Astrocyte of the hippocampus (primary cell): ENCODE measurements at regions not wholly inside any gene's neighbourhood (a gene's known extent, or its start where the extent isn't known, plus 50 kb on each side); places are given as distances from the start of the nearest gene placed in this dataset.
"Not testable (repeated sequence)": the region's sequence is repeated elsewhere in the genome, so short reads cannot be mapped to it uniquely, and the experiment has no call there.

Experiments used
- DNase-seq: peaks from one replicate; pipeline ENCODE4 v3.0.0; 2011; ENCODE audit warnings: low read depth, low spot score

DNA sequence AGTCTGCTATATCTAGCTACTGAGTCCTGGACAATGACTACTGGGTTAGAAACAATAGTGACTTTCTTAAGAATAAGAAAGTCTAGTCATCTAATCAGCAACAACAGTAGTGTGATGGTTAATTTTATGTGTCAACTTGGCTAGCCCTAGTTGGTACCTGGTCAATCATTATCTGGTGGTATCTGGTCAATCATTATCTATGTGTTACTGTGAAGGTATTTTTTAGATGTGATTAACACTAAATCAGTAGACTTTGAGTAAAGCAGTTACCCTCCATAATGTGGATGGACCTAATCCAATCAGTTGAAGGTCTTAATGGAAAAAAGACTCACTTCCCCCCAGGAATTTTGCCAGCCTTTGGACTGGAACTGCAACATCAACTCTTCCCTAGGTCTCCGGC is 312.6 kb downstream of the SIPA1L2 start:
- no peak for DNase-seq

DNA sequence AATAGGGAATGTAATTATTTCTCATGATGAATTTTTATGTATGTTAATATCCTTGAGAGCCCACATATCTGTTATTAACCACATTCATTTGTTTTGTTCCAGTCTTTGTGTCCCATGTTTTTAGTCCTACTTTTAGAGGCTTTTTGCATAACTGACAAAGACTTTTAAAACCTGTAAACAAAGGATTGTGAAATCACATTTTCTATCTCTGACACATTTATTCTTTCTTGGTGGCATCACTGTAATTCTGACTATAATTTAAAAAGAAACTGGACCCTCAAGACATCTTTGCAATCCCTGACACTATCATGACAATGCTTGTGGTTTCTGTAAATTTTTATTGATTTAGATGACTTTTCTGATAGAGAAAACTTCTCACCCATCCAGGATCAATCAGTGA is 313.1 kb downstream of the SIPA1L2 start:
- no peak for DNase-seq

DNA sequence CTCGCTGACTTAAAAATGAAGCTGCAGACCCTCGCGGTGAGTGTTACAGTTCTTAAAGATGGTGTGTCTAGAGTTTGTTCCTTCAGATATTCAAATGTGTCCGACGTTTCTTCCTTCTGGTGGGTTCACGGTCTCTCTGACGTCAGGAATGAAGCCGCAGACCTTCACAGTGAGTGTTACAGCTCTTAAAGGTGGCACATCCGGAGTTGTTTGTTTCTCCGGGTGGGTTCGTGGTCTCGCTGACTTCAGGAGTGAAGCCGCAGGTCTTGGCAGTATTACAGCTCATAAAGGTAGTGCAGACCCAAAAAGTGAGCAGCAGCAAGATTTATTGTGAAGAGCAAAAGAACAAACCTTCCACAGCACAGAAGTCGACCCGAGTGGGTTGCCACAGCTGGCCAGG is 316.1 kb downstream of the SIPA1L2 start:
- not testable (repeated sequence) for DNase-seq

DNA sequence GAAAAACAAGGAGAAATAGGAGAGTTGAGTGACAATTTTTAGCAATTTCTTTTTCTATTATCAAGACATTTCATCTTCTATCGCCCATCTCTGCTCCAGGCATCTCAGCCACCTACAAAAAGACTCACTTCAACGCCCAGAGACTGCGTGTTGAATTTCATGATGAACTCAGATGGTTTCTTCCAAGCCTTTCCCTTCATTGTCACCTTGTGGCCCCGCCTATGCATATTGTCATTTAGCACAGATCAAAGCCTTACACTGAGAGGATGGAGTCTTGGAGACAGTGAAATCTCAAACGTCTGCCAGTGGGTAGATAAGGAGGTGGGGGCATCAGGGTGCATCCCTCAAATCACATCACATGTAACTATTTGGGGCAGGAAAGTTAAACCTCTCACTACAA is 319.4 kb downstream of the SIPA1L2 start:
- DNase-seq = no peak

DNA sequence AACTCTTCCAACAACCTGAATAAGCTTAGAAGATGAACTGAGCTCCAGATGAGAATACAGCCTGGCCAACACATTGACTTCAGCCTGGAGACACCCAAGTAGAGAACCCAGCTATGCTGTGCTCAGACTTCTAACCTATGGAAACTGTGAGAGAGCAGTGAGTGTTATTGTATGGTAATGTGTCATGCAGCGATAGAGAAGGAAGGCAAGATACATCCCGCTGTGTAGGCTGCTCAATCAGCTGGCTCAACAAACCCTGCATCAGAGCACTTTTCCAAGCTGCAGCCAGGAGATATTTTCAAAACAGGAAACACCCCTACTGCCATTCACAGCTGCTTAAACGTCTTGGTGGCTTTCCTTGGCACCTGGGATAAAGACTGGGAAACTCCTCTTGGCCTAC is 321.3 kb downstream of the SIPA1L2 start:
- DNase-seq = no peak

DNA sequence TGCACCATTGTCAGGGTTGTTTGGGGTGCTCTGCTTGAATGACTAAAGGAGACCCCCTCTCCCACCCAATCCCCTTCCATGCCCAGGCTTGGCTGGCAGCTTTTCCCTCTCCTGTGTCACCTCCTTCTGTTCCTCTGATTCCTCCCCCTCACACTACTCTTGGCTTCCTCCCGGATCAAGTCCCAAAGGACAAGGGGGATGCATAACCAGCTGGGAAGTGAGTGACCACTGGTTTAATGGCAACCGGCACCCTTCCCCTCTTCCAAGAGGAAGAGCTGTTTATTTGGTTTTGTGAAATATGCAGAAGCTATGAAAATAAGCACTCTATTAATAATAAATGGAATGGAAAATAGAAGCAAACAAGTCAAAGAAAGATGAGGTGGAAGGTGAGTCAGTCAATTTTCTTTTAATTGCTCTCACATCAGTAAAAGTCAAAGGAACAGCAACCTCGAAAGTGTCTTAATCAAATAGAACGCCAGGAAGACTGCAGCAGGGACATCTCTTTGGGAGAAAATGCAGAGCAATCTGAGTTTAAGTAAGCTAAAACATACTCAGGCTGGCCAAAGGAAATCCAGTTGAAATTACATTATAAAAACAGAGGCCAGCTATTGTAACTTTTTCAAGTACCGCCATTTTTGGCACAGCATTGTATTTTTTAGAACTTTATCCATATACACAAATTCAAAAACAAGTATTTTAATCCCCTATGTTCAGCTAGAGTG is 322.5 kb downstream of the SIPA1L2 start:
- no peak for DNase-seq

DNA sequence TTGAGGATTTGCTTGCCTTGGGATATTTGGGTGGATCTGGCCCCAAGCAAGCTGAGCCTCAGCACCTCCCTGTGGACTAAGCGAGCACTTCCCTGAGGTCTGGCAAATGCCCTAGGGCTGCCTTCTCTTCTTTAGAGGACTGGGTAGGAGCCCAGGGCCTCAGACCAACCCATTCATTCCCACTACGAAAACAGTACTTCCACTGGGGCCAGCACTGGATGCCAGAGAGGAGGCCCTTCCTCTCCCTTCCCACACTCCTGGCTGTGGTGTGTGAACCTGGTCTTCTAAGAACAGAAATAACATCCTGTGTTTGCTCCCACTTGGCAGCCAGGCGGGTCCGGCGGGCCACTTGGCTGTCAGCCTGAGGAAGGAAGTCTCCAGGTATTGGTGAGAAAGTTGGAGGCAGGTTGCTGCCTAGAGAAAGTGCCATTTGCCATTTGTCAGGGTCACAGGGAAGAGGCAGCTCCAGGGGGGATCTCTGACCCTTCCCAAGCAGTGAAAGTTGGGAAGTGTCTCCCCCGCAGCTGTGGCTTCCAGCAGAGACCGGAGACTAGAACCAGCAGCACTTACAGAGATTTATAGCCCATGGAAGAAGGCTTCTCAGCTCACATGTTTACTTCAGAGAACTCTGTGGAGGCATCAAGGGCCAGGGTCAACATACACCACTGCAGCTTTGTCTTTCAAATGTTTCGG is 323.5 kb downstream of the SIPA1L2 start:
- DNase-seq = peak; percentile 17

DNA sequence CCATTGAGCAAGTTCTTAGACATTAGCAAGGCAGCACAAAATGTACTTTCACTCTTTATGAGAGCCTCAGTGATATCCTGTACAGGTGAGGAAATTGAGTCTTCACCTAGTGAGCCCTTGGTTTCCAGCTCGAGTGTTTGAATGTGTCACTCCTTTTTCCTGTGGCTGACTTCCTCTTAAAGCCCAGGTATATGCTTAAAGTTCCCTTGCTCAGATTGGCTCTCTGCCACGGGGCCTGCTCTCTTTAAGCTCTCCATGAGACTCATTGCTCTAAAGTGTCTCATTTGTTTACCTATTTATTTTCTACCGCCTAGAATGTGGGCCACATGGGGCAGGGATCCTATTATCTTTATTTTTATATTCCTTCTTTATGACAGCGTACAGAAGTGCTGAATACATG is 324.9 kb downstream of the SIPA1L2 start:
- no peak for DNase-seq

DNA sequence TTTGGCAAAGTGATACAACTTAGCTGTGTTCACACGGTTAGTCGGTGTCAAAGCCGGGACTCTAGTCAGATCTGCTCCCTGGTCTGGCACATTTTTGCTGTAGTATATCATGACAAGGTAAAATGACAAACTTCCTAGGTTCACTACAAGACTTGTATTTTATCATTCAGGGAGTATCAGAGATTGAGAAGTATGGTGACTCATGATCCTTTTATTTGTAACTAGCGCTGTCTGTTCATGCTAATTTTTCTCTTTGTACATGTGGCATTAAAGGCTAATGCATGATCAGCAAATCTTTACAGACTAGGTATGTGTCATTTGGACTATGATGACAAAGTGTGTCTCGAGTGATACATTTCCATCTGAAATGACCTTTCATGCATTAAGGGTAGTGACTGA is 326.7 kb downstream of the SIPA1L2 start:
- DNase-seq = no peak

DNA sequence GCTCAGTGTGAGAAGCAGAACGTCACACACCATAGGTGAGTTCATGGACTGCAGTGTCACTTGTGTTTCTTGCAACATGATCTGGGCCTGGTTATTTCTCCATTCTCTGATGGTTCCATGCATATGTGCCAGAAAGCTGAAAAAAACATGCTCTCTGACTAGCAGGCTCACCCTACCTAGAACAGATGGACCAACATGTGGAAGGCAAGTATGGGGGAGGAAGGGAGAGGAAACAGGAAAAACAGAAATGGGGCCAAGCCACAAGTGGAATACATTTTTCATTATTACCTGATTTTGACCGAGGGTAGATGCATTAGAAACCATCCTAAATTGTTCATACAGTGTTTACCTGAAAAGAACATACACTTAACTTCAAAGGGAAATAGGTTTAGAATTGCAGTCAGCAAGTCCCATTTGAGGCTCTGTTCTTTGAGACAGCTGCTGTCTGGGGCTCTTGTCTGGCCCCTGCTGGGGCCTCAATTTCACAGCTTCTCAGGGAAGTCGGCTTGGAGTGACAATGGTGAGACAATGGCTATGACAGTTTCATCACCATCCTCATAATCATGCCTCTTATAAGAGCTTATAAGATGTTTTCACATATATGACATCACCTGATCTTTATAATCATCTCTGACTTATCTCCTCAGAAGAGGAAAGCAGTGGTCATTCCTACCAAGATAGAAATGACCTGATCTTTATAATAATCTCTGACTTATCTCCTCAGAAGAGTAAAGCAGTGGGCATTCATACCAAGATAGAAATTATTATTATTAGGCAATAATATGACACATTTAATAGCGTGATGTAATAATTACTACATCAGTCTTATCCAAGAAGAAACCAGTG is 327.3 kb downstream of the SIPA1L2 start:
- DNase-seq = no peak

DNA sequence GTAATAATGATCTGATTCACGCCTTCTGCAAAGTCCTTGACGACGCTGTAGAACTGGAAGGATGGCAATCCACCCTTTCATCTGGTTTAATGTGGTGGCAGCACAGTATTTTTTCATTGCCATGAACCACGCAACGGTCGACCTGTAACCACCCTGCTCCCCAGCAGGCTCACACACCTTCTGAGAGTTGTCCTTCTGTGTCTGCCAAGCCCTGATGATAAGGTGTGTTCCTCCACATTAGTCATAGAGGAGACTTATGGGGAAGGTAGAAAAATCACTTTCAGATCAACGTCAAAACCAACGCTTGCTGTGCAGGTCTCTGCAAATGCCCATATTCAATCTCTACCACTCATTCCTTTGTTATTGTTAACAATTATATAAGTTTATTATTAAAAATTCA is 328.7 kb downstream of the SIPA1L2 start:
- DNase-seq = no peak

DNA sequence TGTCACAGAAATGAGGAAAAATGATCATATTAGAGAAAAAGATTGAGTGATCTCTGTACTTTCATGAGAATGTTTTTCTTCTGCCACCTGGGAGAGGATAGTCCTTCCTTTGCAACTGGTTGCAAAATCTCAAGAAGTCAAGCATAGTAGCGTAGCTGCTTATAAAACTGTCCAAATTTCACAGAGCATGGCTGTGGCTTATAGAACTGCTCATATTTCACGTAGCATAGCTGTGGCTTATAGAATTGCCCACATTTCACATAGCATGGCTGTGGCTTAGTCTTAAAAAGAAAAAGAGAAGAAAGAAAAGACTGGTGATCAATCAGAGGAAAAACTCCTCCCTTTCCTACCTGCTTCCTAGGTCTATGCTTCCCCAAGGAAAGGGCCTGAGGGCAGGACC is 329.5 kb downstream of the SIPA1L2 start:
- no peak for DNase-seq

DNA sequence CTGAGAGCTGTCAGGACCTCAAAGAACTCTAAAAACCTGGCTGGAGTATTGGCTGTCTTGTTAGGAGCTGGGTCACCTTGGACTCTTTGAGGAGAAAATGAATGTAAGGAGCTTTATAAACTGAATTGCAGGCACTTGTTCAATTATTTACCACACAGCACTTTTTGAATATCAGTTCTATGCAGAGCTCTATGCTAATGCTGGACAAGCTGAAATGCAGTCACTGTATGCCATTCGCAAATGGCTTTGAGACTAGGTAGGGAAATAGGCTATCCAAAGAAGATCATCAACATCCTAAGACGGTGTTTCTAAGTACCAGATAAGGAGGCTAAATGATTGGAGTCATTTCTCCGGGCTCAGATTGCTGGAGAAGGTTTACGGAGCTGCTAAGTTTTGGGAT is 333.5 kb downstream of the SIPA1L2 start:
- no peak for DNase-seq

DNA sequence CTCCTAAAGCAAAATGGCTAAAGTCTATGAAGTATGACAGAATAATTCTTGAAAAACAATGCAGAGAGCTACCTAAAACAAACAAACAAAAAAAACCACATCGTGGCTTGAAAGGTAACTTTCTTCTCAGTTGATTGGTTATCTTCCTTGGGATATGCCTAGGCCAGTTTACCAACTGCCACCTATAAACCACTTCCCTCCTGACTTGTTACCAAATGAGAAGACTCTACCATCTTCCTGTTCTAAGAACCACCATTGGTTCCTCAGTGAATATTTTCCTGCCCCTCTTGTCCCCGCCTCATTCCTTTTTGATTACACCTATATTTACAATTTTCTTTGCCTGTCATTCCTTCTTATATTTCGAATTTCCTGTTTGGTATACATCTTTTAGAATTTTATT is 336.6 kb downstream of the SIPA1L2 start:
- no peak for DNase-seq

DNA sequence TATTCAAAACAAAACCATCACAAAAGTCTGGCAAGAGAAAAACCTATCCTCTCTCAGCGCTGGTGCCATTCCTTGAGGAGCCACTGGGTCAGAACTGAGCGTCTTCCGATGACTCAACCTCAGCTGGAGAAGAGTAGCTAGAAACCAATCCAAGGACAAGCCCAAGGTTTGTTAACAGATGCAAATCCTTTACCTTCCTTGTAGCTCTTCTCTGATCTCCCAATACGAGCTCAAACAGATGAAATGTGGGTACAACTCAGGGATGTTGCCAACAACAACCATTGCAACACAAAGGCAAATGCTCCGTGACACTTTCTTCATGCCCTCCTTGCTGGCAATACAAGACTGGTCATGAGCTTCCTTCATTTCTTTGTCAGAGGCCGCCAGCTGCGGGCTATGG is 337.1 kb downstream of the SIPA1L2 start:
- DNase-seq = no peak

DNA sequence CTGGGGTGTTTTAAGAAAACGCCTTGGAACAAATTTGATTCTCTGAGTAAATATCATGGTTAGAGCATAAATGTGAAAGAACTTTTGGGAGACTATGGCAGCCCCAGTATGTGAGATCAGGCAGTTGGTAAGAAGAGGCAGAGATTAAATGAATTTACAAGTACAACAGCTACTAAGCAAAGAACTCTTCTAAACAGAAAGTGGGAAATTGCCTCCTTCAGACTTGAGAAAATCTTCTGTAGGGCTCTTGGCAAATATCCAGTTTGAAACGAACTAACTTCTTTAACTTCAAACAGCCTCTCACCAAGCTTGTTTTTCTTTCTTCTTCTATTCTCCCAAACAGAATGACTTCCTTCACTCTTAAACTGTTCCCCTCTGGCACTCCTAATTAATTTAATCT is 337.7 kb downstream of the SIPA1L2 start:
- DNase-seq = peak; percentile 27

DNA sequence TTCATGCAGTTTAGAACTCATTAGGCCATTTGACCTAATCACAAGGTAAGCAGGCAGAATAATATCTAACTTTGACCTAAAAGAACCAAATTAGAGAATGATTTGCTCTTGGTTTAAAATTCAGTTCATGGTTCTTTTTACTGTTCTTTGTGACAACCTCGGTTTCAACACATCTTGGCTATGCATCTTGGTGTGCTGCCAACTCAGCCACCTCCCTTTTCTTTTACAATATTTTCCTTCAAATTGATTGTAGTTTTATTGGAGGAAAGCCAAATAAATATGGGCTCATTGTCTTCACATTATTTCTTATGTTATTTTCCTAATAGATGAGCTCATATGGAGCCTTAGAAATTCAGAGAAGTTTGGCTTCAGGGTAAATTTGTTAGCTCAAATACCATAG is 338.3 kb downstream of the SIPA1L2 start:
- no peak for DNase-seq

DNA sequence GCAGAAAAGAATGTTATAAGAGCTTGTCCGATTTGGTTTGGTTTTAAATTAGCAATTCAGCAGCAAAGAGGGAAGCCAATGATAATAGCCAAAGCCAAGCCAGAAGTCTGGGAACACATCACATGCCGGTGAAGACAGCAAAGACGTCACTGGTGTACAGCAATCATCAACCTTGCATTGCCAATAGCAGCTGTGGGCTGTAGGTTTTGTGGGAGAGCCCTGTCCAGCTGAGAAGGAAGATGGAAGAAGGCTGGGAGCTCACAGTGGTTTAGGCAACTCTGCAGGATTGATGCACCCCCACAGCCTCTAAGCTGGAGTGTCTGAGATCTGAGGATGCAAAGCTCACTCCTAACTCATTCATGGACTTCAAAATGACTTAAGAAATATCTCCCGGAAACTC is 338.7 kb downstream of the SIPA1L2 start:
- DNase-seq = no peak

DNA sequence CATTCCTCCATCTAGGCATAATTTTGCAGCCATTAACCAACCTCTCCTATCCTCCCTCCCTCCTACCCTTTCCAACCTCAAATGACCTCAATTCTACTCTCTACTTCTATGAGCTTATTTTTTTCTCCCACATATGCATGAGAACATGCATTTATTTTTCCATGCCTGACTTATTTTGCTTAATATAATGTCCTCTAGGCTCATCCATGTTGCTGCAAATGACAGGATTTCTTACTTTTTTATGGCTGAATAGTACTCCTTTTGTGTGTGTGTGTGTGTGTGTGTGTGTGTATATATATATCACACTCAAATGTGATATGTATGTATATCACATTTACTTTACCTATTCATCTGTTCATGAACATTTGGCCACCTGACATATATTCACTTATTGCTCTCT is 339.4 kb downstream of the SIPA1L2 start:
- DNase-seq = no peak

DNA sequence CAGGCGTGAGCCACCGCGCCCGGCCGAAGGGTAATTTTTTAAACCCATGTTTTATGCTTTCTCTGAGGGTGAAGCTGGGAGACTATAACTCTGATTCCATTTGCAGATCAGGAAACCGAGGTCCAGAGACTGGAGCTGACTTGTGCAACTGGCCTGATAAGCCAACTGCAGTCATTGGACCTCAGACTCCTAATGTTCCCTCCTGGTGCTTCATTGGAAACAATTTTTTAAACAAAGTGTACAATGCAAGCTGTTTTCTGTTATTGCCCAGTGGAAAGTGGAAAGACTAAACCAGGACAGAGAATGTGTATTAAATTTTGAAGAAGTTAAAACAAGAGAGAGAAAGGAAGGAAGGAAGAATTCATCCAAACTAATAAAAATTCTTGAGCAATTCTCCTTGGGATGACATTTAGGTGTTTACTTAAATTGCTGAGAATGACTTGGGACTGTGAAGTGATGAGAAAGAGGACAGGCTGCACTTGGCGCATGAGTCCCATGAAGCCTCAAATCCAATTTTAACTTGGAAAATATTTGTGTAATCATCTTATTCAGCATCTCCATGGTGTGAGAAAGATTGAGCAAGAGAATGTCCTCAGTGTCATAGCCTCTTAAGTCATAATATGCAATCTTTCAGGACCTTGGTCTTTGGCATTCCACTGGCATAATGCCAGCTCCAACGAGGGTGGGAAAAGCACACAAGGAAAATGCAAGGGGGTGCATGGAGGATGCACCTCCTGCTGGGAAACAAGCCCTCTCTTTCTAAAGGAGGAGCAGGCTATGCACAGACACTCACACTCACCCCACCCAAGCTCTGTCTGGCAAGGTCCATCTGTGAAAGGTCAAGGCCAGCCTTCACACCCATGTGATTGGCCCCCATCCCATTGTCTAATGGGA is 342.0 kb downstream of the SIPA1L2 start:
- no peak for DNase-seq

DNA sequence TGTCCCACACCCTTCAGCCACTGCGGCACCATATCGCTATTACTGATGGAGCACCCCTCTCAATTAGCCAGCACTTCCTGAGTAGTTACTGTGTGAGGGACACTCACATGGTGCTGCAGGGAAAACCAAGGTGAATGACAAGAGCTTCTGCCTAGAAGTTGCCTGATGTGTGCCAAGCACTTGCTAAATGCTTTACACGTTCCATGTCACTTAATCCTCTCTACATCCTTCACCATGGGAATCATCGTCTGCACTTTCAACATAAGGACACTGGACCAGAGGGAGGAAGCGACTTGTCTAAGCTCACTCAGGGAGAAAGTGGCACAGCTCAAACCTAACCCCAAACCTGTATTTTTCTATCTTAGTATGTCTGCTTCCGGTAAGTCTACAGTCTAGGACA is 344.8 kb downstream of the SIPA1L2 start:
- DNase-seq = no peak

DNA sequence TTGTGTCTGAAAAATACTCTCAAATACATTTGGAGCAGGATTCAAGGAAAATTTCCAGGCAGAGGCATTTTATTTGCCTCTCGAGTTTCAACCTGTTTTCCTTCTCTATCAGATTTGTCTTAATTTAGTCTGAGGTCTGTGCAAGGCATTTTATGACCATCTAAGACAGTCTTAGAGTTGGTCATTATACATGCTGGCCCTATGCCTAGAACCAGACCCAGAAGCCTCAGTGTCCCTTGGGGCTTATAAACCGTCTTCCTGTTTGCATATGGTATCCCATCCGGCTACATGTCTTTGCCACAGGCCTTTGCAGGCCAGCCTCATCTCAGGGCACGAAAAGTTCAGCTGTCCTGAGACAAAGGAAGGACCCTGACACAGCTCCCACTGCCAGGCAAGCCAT is 346.1 kb downstream of the SIPA1L2 start:
- no peak for DNase-seq
